Kasumi-1 (cell line): ENCODE measurements at regions not wholly inside any gene's neighbourhood (a gene's known extent, or its start where the extent isn't known, plus 50 kb on each side); places are given as distances from the start of the nearest gene placed in this dataset.

Experiments
- DNase-seq, 2 experiments: peaks; one replicate each; lab custom pipeline; 2025; lab: John Stamatoyannopoulos, UW

- DNase-seq: no peak
Measured at GRCh38 chr1:47554082-47554481, 116.2 kb downstream of the FOXD2 start.

- DNase-seq: no peak
Measured at GRCh38 chr1:47554901-47555300, 117.1 kb downstream of the FOXD2 start.

DNA sequence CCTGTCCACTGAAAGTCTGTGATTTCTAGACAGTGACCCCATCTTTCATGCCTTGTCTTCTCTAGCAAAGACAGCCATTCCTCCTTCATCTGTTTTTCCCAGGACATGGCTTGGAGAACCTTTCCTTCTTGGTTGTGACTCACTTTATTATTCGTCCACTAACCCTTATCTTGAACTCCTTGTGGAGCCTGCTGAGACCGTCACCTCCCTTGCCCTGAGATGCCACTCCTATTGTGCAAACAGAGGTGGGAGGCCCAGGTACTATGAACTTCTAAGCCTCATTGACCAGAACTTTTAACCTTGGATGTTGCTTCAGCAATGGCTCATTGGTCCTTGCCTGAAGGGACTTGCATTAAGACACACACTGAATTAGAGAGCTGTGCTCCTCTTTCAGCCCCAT lies 117.5 kb downstream of the FOXD2 start:
- no peak for DNase-seq

DNA sequence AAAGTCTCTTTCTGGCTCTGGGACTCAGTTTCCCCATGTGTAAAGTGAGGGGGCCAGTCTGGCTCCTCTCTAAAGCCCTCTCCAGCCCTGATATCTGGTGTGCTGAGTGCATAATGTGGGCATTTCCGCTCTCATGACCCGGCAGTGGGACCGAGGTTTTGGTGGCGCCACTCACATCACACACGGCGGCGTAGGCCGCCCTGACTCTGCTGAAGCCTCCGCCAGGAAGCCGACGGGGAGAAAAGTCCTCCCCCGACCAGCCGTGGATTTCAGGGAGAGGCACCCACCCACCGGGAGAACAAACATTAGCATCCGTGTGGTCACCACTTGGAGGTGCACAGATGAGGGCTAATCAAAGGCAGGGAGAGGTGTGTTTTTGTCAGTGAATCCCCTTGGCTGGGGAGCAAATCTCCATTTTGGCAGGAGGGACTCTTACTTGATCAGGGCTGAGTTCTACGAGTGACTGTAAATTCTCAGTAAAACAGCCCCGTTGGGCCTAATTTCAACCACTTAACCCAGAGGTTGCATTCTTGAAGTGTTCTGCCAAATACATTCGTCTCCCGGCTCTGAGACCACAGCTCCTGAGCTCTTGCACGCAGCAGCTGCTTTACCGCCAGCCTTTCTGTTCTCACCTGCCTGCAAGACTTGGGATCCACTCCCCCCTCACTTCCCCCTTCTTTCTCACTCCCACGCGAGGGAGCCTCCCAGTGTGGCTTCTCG lies 118.2 kb downstream of the FOXD2 start:
- DNase-seq: no peak

DNA sequence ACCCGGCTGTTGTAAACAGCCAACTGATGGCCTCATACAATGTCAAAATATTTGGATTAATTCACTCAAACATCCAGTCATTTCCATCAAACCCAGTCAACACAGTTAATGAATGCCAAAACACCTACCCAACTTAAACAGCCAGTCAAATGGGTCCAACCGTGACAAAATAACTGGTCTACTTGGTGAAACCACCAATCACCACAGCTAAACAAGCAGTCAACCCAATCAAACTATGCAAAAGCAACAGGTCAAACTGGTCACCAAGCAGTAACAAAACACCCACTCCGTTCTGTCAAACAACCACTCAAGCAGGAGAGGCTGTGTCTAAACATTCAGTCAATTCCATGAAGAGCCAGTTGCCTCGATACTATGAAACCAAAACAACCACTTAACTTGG lies 119.2 kb downstream of the FOXD2 start:
- no peak for DNase-seq

DNA sequence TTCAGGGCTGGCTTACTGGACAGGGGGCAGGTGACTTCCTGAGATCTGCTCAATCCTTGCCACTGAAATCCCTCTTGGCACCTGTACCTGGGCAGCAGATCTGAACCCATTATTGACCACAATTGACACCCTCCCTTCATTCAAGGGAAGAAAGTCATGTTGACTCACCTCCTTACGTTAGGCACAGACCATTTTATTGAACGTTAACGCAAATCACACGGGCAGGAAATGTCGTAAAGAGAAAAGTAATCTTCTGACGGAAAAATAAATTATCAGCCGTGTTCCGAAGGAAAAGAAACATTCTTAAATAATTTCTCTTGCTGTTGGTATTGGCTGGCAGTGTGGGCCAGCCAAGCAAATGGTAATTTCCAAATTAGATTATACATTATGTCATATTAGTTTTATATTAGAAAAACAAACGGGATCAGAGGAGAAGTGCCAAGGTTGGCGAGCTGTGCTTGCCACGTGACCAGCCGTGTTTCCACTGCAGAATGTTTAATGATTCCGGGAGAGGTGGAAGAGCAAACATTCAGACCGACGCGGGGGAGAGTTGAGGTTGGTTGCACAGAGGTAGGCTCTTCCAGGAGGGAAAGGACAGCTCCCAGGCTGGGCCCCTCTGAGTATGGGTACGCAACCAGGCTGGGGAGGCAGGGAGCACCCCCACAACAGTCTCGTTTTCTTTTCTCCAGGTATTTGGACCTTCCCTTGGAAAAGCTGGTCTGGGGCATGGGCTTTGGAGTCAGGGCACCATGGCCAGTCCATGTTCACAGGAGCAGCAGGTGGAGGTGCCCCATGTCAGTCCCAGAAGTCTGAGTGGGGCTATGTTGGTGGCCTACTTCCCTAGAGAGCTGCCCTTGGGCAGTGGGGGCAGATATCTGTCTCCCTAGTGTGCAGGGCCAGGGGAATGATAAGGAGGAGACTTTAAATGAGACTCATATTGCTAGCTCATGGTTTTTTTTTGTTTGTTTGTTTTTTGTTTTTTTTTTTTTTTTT lies 121.1 kb downstream of the FOXD2 start:
- no peak for DNase-seq

DNA sequence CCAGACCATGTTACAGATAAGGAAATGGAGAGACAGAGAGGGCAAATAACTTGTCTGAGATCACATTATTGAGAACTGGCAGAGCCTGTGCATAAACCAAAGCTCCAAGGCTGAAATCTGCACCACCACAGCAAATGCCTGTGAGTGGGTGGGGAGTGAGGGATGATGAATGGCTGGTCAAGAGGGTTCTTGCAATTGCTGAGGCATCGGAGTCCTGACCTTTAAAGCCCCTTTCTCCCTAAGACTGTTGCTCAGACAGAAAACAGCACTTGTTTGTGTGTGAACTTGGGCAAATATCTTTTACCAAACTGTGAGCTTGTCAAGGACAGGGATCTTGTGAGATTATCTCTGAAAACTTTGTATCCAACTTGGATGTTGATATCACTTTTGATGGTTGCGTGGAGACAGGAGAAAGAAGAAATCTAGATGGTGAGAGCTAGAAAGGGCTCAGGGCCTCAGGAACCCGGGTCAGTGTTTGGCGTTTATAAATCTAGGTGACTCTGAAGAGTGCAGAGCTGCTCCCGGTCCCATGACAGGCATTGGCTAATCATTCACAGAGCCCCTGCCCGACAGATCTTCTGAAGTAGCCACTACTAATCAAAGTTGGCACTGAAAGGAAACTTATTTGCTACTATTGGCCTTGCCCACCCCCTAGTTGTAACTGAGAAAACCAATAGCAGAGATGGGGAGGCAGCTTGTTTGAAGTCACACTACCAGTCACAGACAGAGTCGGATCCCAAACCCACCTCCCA lies 122.3 kb downstream of the FOXD2 start:
- no peak for DNase-seq

DNA sequence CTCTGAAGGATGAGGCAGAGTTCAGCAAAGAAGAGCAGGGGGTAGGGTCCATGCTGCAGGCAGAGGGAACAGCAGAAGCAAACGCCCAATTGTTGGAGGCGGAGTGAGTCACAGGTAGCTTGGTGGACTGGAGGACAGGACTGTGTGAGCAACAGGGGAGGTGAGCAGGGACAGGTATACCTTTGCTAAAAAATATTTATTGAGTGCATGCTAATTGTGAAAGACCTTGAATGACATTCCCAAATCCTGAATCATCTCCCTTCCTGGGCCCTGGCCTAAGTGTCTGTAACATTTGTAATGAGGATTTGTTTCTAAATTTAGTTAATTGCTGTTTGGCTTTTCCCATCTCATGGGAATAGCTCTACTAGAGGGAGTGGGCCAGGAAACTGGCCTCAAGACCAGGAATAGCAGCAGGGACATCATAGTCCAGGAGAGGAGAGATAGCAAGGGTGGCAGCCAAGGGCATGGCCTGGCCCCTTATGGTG lies 123.7 kb downstream of the FOXD2 start:
- no peak for DNase-seq

DNA sequence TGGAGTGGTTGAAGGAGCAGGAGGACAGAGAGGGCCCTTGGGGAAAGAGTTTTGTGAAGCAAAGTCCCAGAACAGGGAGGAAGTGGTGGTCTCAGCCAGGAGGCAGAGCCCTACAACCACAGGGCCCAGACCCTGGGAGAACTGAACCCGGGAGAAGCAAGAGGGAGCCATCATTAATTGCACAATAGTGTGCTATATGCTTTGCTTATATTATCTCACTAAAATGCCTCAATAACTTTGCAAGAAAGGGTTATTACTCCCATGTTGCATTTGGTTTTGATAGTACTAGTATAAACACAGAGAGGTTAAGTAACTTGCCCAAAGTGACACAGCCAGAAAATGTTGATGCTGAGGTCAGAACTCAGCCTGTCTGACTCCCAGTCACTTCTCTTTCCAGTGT lies 124.3 kb downstream of the FOXD2 start:
- no peak for DNase-seq

- DNase-seq: no peak
Measured at GRCh38 chr1:47562799-47563198, 125.0 kb downstream of the FOXD2 start.

- no peak for DNase-seq
Measured at GRCh38 chr1:47563201-47563600, 125.4 kb downstream of the FOXD2 start.

DNA sequence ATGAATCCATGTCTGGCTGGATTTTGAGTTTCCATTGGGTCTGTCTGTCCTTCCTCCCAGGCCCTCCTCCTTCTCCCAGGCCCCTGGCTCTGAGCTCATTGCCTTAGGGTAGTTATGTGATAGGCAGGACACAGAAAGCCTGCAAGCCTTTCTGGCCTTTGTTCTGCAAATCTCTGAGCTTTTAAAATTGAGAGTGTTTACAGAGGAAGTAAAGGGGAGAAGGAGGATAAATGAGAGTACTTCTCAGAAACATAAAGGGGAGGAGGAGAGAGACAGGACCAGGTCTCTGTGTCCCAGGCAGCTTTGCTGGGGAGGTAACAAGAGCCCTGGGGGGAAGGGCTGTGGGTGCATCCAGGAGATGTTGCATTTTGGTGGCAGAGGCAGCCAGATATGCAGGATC lies 126.7 kb downstream of the FOXD2 start:
- DNase-seq: no peak

- DNase-seq: no peak
Measured at GRCh38 chr1:47565092-47565491, 127.2 kb downstream of the FOXD2 start.

DNA sequence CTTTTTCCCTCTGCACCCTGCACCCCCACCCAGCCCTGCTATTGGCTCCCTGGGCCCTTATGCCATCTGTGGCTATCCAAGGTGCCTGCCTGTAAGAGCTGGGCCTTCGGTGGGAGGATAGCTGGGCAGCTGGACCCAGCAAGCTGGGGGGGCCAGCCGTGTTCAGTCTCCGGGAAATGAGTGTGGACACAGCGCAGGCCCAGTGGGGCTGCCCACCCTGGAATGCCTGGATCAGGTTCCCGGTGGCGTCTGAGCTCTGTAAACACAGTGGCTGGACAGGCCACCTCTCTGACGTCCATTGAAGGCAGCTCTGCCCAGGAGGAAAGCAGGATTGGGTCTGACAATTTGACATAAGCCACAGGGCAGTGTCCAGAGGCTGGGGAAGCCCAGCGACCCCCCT lies 127.8 kb downstream of the FOXD2 start:
- DNase-seq: no peak

GRCh38 chr1:47568763-47569162 lies 130.9 kb downstream of the FOXD2 start:
- no peak for DNase-seq

DNA sequence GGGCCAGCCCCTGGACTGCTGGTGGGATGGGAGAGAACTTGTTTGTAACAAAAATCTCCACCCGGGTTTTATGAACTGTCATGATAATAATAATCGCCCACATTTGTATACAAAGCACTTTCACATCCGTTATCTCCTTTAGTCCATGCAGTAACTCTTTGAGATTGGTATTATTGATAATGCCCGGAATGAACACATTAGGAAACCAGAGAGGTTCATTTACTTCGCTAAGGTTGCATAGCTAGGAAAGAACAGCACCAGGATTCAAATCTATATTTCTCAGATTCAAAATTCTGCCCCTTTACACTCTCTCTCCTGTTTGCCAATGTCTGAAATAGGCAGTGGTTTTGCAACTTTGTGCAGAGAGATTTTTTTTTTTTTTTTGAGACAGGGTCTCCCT lies 131.4 kb downstream of the FOXD2 start:
- DNase-seq: no peak

- no peak for DNase-seq
Measured at GRCh38 chr1:47569681-47570470, 132.0 kb downstream of the FOXD2 start.

- no peak for DNase-seq
Measured at GRCh38 chr1:47571161-47571560, 133.3 kb downstream of the FOXD2 start.

GRCh38 chr1:47571952-47572351 lies 134.1 kb downstream of the FOXD2 start:
- no peak for DNase-seq

DNA sequence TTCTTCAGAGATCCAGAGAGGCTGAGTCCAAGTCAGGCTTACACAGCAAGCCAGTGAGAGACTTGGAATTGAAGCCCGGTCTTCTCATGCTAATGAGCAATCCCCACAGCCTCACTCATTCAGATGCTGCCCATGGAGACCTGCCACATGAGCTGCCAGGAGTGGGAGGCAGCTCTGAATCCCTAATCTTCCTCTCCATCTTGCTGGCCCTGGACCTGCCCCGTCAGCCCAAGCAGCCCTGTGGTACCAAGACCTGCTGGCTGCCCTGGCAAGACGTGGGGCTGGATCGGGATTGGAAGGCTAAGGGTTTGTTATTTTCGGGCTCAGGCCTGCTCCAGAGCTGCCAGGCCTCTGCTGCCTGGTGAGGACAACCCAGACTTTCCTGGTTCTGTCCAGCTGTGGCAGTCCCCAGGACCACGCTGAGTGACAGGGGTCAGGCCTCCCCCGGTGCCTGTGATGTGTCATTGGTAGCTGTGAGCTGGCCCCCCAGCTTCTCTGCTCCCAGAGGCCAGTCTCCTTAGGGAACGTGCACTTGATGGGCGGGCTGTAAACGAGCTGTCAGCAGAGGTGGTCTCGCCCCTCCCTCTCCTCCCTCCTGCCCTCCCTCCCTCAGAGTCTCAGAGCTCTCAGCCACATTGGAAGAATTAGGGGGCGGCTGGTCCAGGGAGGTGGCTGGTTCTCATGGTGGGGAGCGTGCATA lies 135.0 kb downstream of the FOXD2 start:
- no peak for DNase-seq
